GM12872 (cell line): ENCODE measurements at regions not wholly inside any gene's neighbourhood (a gene's known extent, or its start where the extent isn't known, plus 50 kb on each side); places are given as distances from the start of the nearest gene placed in this dataset.

ENCODE experiments used
- TF ChIP-seq, protein P1 (sequence below): IDR thresholded peaks from 3 replicates; pipeline ENCODE4 v1.5.1; 2011; ENCODE audit warnings: low read depth, mild to moderate bottlenecking, low read length, moderate library complexity; ENCODE audit not compliant: insufficient read depth

GRCh38 chr3:127107491-127108375 is 85.2 kb upstream of the PRR23E start:
- TF ChIP-seq, protein P1, sequence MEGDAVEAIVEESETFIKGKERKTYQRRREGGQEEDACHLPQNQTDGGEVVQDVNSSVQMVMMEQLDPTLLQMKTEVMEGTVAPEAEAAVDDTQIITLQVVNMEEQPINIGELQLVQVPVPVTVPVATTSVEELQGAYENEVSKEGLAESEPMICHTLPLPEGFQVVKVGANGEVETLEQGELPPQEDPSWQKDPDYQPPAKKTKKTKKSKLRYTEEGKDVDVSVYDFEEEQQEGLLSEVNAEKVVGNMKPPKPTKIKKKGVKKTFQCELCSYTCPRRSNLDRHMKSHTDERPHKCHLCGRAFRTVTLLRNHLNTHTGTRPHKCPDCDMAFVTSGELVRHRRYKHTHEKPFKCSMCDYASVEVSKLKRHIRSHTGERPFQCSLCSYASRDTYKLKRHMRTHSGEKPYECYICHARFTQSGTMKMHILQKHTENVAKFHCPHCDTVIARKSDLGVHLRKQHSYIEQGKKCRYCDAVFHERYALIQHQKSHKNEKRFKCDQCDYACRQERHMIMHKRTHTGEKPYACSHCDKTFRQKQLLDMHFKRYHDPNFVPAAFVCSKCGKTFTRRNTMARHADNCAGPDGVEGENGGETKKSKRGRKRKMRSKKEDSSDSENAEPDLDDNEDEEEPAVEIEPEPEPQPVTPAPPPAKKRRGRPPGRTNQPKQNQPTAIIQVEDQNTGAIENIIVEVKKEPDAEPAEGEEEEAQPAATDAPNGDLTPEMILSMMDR = no peak

DNA sequence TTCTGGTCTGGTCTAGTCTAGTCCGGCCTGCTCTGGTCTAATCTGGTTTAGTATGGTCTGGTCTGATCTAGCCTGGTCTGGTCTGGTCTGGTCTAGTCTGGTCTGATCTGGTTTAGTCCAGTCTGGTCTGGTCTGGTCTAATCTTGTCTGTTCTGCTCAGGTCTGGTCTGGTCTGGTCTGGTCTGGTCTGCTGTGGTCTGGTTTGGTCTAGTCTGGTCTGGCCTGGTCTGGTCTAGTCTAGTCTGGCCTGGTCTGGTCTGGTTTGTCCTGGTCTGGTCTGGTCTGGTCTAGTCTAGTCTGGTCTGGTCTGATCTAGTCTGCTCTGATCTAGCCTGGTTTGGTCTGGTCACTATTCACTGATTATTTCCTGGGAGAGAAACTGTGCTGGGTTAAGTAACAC is 84.1 kb upstream of the PRR23E start:
- TF ChIP-seq, protein P1 = no peak

GRCh38 chr3:127110982-127111693 is 81.8 kb upstream of the PRR23E start:
- TF ChIP-seq, protein P1 = no peak

DNA sequence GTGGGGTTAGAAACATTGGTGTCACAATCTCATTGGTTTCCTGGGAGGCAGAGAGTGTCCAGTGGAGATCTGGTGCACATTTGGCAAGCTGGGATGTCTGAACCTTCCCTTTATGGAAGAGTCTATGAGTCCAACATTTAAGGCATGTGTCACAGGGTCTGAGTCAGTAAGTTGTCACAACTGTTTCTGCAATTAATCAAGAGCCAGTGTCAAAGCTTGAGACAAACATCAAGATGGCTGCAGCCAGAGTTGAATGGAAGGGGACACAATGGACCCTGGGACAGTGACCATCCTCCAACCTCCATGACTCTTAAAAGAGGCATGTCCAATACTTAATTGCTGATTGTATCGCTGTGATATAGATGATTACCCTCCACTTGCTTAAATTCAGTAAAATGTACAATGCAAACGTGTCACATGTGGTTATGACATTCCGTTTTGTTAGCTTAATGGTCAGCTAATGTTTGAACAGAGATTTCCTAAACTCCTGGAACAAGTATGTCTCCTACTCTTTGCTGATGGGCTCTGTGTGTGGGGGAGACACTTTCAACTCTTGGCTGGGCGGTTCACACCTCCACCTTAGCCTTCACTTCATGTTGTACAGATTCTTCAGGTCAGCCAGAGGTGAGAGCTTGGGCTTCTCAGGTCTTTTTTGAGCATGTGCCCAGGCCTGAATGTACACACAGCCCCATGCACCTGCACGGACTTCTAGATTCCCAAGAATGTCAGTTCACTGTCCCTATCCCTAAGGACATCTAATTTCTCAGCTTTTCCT is 79.9 kb upstream of the PRR23E start:
- TF ChIP-seq, protein P1 = no peak

DNA sequence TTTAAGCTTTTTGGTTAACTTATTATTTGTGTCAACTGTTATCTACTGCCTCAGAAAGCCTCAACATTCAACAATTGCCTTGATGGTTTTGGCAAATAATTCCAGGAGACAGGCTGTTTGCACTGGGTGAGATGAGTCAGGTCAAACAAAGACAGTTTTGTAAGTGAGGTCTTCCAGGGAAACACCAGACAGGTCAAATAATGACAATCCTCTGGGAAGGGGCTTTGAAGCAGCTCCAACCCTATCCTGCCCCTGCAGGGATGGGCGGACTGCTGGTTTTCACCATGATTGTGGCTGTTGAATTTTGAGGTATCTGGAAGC is 79.4 kb upstream of the PRR23E start:
- TF ChIP-seq, protein P1 = no peak

DNA sequence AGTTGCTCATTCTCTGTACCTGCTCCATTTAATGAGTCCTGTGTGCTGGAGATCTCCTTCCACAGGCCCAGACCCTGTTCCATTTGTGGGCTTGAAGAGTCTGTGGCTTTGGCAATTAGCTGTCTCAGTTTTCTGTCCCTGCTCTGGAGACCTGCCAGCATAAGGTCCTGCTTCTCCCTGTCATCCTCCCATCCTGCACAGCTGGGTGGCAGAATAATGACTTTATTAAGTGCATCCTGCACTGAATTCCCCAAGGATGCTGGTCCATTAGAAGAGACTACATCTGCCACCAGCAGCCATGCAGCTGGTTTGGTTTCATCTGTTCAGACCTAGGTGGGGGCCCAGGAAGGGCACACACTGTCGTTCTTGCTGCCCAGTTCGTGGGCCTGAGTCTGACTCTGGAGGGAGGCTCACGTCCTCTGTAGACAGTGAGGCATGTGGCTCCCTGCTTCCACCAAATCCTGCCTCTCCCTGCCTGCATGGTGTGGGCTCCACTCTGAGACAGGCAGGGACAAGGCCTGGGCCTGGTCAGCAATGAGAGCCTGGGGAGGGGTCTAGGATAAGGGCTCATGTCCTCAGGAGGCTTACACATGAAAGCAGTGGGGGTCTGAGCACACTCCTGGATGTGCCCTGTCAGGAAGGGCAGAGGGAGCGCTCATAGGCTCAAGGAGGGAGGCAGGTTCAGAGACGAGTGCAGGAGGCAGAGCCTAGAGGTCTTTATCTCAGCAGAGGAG is 78.4 kb upstream of the PRR23E start:
- TF ChIP-seq, protein P1 = no peak
